ENCODE measurements at regions not wholly inside any gene's neighbourhood (a gene's known extent, or its start where the extent isn't known, plus 50 kb on each side); places are given as distances from the start of the nearest gene placed in this dataset.

DNA sequence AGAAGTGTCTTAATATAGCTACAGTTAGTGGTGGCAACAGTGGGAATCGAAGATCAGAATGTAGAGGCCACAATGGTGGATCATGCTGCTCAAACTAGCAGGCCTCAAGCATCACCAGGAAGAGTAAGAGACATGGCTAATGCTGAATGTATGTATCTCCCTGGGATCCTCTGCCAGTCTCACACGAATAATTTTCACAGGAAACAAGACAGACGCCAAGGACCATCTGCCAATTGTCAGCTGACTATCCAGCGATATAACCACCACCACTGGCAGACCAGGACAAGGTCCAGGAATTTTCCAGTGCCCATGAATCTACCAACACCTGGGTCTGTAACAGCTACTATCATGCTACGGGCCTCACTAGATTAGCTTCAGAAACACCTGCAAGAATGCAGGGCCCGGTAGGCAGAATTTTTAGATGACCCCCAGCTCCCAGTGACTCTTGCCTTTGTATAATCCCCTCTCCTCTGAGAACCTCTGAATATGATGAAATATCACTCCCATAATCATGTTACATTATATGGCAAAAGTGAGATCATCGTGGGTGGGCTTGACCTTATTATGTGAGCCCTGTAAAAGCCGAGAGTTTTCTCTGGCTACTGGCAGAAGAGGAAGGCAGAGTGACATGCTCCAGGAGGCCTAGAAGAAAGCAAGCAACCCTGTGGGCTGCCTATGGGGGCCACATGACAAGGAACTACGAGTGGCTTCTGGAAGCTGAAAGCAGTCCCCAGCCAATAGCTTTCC, 429.8 kb downstream of the BCOR start:
- TF ChIP-seq, protein P1, sequence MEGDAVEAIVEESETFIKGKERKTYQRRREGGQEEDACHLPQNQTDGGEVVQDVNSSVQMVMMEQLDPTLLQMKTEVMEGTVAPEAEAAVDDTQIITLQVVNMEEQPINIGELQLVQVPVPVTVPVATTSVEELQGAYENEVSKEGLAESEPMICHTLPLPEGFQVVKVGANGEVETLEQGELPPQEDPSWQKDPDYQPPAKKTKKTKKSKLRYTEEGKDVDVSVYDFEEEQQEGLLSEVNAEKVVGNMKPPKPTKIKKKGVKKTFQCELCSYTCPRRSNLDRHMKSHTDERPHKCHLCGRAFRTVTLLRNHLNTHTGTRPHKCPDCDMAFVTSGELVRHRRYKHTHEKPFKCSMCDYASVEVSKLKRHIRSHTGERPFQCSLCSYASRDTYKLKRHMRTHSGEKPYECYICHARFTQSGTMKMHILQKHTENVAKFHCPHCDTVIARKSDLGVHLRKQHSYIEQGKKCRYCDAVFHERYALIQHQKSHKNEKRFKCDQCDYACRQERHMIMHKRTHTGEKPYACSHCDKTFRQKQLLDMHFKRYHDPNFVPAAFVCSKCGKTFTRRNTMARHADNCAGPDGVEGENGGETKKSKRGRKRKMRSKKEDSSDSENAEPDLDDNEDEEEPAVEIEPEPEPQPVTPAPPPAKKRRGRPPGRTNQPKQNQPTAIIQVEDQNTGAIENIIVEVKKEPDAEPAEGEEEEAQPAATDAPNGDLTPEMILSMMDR (IDR thresholded peaks at IDR 0.05; ENCODE audit: low read length): no peak
- TF ChIP-seq EZH2 (IDR thresholded peaks at IDR 0.05; ENCODE audit: borderline replicate concordance, low read length): no peak
